ENCODE measurements at regions not wholly inside any gene's neighbourhood (a gene's known extent, or its start where the extent isn't known, plus 50 kb on each side); places are given as distances from the start of the nearest gene placed in this dataset.
A peak's percentile ranks its signal among the peaks of the same experiment; 100 is the strongest.

DNA sequence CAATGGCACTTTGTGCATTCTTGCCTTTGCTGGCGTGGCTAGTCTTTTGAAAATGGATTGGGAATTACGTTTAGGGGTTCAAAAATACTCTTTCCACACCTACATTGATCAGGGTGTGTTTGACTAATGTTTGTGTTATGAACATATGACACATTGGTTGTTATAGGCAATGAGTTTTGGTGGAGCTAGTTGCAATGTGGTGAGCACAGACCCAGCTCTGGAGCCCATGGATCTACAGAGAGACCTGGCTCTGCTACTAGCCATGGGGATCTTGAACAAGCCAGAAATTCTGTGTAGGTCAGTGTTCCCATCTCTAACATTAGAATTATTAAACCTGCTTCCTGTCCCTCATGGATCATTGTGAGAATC, 222.4 kb upstream of the UBL3 start:
- Histone ChIP-seq H3K23ac (ENCODE audit: low read length in 2 of 2) (no peak overlapping the region), H2BK12ac (ENCODE audit: low read length in 2 of 2) (no peak overlapping the region), H3K4me2 (ENCODE audit: low read length, poor library complexity, severe bottlenecking) (no peak overlapping the region), H2BK5ac (ENCODE audit: low read depth, low read length, poor library complexity, severe bottlenecking) (no peak overlapping the region), H2AFZ (ENCODE audit: low read depth, low read length) (no peak overlapping the region), H3K79me1 (replicated peaks; ENCODE audit: low read length, poor library complexity, severe bottlenecking) (no peaks in the 10 kb centered on the region), H3K27me3 (ENCODE audit: control insufficient read depth in 1 of 2, insufficient read depth in 1 of 2, low read length in 2 of 2) (no peaks in the 10 kb centered on the region), H4K91ac (ENCODE audit: low read length) (no peak overlapping the region), H4K8ac (ENCODE audit: low read length) (no peak overlapping the region), H3K14ac (ENCODE audit: low read length in 2 of 2) (no peak overlapping the region), H3K4ac (ENCODE audit: low read depth in 1 of 2, low read length in 2 of 2) (no peak overlapping the region), H3K27ac (ENCODE audit: low read length, poor library complexity, severe bottlenecking) (no peak overlapping the region), H3K9me3 (ENCODE audit: control insufficient read depth, low read length) (no peaks in the 10 kb centered on the region), H3K4me1 (ENCODE audit: control insufficient read depth, insufficient read depth, low read depth, low read length) (no peaks in the 10 kb centered on the region), H2BK15ac (ENCODE audit: low read depth, poor library complexity, severe bottlenecking) (no peak overlapping the region), H2BK120ac (ENCODE audit: low read depth, low read length) (no peak overlapping the region), H3K4me3 (ENCODE audit: insufficient read depth in 1 of 2, low read depth in 1 of 2, low read length in 2 of 2) (no peak overlapping the region), H3K18ac (ENCODE audit: low read depth in 1 of 2, low read length in 2 of 2) (no peak overlapping the region), H2AK5ac (ENCODE audit: low read length, severe bottlenecking) (no peak overlapping the region), H3K36me3 (ENCODE audit: control insufficient read depth in 1 of 2, insufficient read depth in 2 of 2, low read depth in 1 of 2, low read length in 2 of 2) (no peaks in the 10 kb centered on the region), H3K9ac (ENCODE audit: low read length) (no peak overlapping the region)
- DNase-seq = no peak
- 83% methylated on average over 1 of the region's 2 CpGs for WGBS

DNA sequence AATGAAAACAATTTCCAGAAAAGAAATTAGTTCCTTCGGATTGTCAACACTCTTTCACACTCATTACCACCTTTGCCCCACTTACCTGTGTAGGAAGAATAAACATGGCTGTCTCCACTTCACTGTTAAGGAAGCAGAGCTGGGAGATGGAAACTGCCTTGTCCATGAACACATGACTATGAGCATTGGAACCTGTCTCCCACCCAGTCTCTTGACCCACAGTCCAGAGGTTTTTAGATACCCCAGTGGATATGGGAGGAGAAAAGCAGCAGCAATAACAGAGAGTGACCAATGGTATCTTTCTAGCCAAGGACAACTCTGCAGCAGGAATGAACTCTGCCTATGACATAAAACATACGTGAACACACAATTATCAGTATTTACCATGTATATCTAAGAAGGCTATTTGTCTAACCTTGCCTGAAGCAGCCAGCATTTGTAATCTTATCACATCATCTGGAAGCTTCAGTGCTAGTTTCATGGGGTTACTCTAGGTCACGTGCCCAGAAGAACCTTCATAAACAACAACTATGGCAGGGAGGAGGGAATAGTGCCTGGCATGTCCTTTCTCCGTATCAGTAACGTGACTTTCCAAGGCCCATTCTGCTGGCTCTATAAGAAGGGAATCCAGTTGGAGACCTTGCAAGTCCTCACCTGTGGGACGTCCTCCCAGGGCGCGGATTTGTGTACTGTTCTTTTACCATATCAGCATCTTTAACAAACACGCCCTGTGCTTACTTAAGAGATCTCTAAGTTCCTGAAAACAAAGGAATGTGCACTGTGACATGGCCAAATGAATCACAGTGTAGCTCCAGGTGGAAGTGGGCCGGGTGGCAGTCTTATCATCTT, 221.8 kb upstream of the UBL3 start:
- H3K14ac ChIP-seq (ENCODE audit: low read length in 2 of 2) = no peak overlapping the region
- no peak overlapping the region for H3K4me3 ChIP-seq (ENCODE audit: insufficient read depth in 1 of 2, low read depth in 1 of 2, low read length in 2 of 2)
- 93% methylated on average over 10 of the region's 10 CpGs for WGBS
- H3K9ac ChIP-seq (ENCODE audit: low read length) = no peak overlapping the region
- no peak overlapping the region for H2AK5ac ChIP-seq (ENCODE audit: low read length, severe bottlenecking)
- no peaks in the 10 kb centered on the region for H3K27me3 ChIP-seq (ENCODE audit: control insufficient read depth in 1 of 2, insufficient read depth in 1 of 2, low read length in 2 of 2)
- H2AFZ ChIP-seq (ENCODE audit: low read depth, low read length) = no peak overlapping the region
- H3K18ac ChIP-seq (ENCODE audit: low read depth in 1 of 2, low read length in 2 of 2) = no peak overlapping the region
- no peak overlapping the region for H3K23ac ChIP-seq (ENCODE audit: low read length in 2 of 2)
- no peaks in the 10 kb centered on the region for H3K9me3 ChIP-seq (ENCODE audit: control insufficient read depth, low read length)
- no peaks in the 10 kb centered on the region for H3K79me1 ChIP-seq (replicated peaks; ENCODE audit: low read length, poor library complexity, severe bottlenecking)
- no peak overlapping the region for H2BK12ac ChIP-seq (ENCODE audit: low read length in 2 of 2)
- no peak overlapping the region for H3K27ac ChIP-seq (ENCODE audit: low read length, poor library complexity, severe bottlenecking)
- H2BK15ac ChIP-seq (ENCODE audit: low read depth, poor library complexity, severe bottlenecking) = no peak overlapping the region
- no peaks in the 10 kb centered on the region for H3K36me3 ChIP-seq (ENCODE audit: control insufficient read depth in 1 of 2, insufficient read depth in 2 of 2, low read depth in 1 of 2, low read length in 2 of 2)
- no peak overlapping the region for H4K8ac ChIP-seq (ENCODE audit: low read length)
- no peak overlapping the region for H3K4ac ChIP-seq (ENCODE audit: low read depth in 1 of 2, low read length in 2 of 2)
- H3K4me1 ChIP-seq (ENCODE audit: control insufficient read depth, insufficient read depth, low read depth, low read length) = no peaks in the 10 kb centered on the region
- H2BK5ac ChIP-seq (ENCODE audit: low read depth, low read length, poor library complexity, severe bottlenecking) = no peak overlapping the region
- no peak for DNase-seq
- H2BK120ac ChIP-seq (ENCODE audit: low read depth, low read length) = no peak overlapping the region
- H3K4me2 ChIP-seq (ENCODE audit: low read length, poor library complexity, severe bottlenecking) = no peak overlapping the region
- no peak overlapping the region for H4K91ac ChIP-seq (ENCODE audit: low read length)

DNA sequence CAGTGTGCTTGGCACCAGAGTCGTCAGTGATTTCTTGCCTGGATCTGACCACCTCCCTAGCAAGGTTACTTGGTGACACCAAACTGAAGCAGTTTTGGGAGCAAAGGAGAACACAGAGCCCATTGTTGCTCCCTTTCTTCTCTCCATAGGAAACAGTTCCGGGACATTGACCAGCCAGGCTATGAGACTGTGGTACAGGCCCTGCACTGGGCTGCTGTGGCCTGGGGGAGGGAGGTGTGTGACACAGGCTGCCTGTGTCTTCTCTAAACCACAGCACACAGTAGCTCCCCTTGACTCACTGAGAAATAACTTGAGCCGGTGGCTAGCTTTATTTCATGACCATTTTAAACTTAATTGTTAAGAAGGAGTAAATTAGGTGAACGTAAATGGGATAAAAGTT, 214.8 kb upstream of the UBL3 start:
- H3K18ac ChIP-seq (ENCODE audit: low read depth in 1 of 2, low read length in 2 of 2) = no peak overlapping the region
- H2BK120ac ChIP-seq (ENCODE audit: low read depth, low read length) = no peak overlapping the region
- H4K91ac ChIP-seq (ENCODE audit: low read length) = peak overlapping the region; percentile 68
- H3K23ac ChIP-seq (ENCODE audit: low read length in 2 of 2) = no peak overlapping the region
- no peak overlapping the region for H2BK15ac ChIP-seq (ENCODE audit: low read depth, poor library complexity, severe bottlenecking)
- H2AK5ac ChIP-seq (ENCODE audit: low read length, severe bottlenecking) = no peak overlapping the region
- H3K36me3 ChIP-seq (ENCODE audit: control insufficient read depth in 1 of 2, insufficient read depth in 2 of 2, low read depth in 1 of 2, low read length in 2 of 2) = no peaks in the 10 kb centered on the region
- H3K27ac ChIP-seq (ENCODE audit: low read length, poor library complexity, severe bottlenecking) = no peak overlapping the region
- H2BK12ac ChIP-seq (ENCODE audit: low read length in 2 of 2) = no peak overlapping the region
- no peaks in the 10 kb centered on the region for H3K79me1 ChIP-seq (replicated peaks; ENCODE audit: low read length, poor library complexity, severe bottlenecking)
- no peak overlapping the region for H4K8ac ChIP-seq (ENCODE audit: low read length)
- H2AFZ ChIP-seq (ENCODE audit: low read depth, low read length) = no peak overlapping the region
- no peak overlapping the region for H3K9ac ChIP-seq (ENCODE audit: low read length)
- no peak overlapping the region for H3K4ac ChIP-seq (ENCODE audit: low read depth in 1 of 2, low read length in 2 of 2)
- no peaks in the 10 kb centered on the region for H3K9me3 ChIP-seq (ENCODE audit: control insufficient read depth, low read length)
- H3K4me3 ChIP-seq (ENCODE audit: insufficient read depth in 1 of 2, low read depth in 1 of 2, low read length in 2 of 2) = no peak overlapping the region
- H3K4me2 ChIP-seq (ENCODE audit: low read length, poor library complexity, severe bottlenecking) = no peak overlapping the region
- DNase-seq = no peak
- H3K27me3 ChIP-seq (ENCODE audit: control insufficient read depth in 1 of 2, insufficient read depth in 1 of 2, low read length in 2 of 2) = no peaks in the 10 kb centered on the region
- H2BK5ac ChIP-seq (ENCODE audit: low read depth, low read length, poor library complexity, severe bottlenecking) = no peak overlapping the region
- peaks cover 3% of the 10 kb centered on the region for H3K4me1 ChIP-seq (ENCODE audit: control insufficient read depth, insufficient read depth, low read depth, low read length)
- no peak overlapping the region for H3K14ac ChIP-seq (ENCODE audit: low read length in 2 of 2)
- 98% methylated on average over 3 of the region's 4 CpGs for WGBS

DNA sequence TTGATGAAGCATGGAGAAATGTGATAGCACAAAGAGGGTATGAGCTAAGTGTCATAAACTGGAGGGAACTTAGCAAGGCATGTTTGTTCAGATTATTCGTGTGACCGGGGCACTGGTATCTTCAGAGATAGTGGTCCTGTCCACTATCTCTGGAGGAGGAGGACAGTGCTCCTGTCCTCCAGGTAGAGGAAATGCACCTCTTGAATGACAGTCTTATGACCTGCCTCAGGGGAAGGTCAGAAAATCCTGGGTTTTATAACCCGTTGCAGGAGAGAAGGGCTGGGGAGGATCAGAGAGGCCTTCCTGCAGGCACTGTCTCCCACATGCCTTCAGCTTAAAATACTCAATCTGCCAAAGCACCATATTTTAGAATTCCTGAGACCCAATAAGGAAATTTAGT, 213.5 kb upstream of the UBL3 start:
- H3K18ac ChIP-seq (ENCODE audit: low read depth in 1 of 2, low read length in 2 of 2) = no peak overlapping the region
- H3K9me3 ChIP-seq (ENCODE audit: control insufficient read depth, low read length) = no peaks in the 10 kb centered on the region
- no peak overlapping the region for H2AK5ac ChIP-seq (ENCODE audit: low read length, severe bottlenecking)
- no peak overlapping the region for H2BK120ac ChIP-seq (ENCODE audit: low read depth, low read length)
- H4K91ac ChIP-seq (ENCODE audit: low read length) = no peak overlapping the region
- no peak overlapping the region for H3K9ac ChIP-seq (ENCODE audit: low read length)
- H3K4ac ChIP-seq (ENCODE audit: low read depth in 1 of 2, low read length in 2 of 2) = no peak overlapping the region
- H3K4me2 ChIP-seq (ENCODE audit: low read length, poor library complexity, severe bottlenecking) = no peak overlapping the region
- no peak overlapping the region for H3K14ac ChIP-seq (ENCODE audit: low read length in 2 of 2)
- no peaks in the 10 kb centered on the region for H3K27me3 ChIP-seq (ENCODE audit: control insufficient read depth in 1 of 2, insufficient read depth in 1 of 2, low read length in 2 of 2)
- H2BK12ac ChIP-seq (ENCODE audit: low read length in 2 of 2) = no peak overlapping the region
- H3K4me3 ChIP-seq (ENCODE audit: insufficient read depth in 1 of 2, low read depth in 1 of 2, low read length in 2 of 2) = no peak overlapping the region
- DNase-seq = no peak
- H2BK15ac ChIP-seq (ENCODE audit: low read depth, poor library complexity, severe bottlenecking) = no peak overlapping the region
- H2BK5ac ChIP-seq (ENCODE audit: low read depth, low read length, poor library complexity, severe bottlenecking) = no peak overlapping the region
- no peak overlapping the region for H3K27ac ChIP-seq (ENCODE audit: low read length, poor library complexity, severe bottlenecking)
- no peak overlapping the region for H2AFZ ChIP-seq (ENCODE audit: low read depth, low read length)
- H3K36me3 ChIP-seq (ENCODE audit: control insufficient read depth in 1 of 2, insufficient read depth in 2 of 2, low read depth in 1 of 2, low read length in 2 of 2) = no peaks in the 10 kb centered on the region
- WGBS = 91% methylated on average over 2 of the region's 3 CpGs
- H3K79me1 ChIP-seq (replicated peaks; ENCODE audit: low read length, poor library complexity, severe bottlenecking) = no peaks in the 10 kb centered on the region
- peaks cover 3% of the 10 kb centered on the region for H3K4me1 ChIP-seq (ENCODE audit: control insufficient read depth, insufficient read depth, low read depth, low read length)
- no peak overlapping the region for H3K23ac ChIP-seq (ENCODE audit: low read length in 2 of 2)
- no peak overlapping the region for H4K8ac ChIP-seq (ENCODE audit: low read length)

Data from mesenchymal stem cell (in vitro differentiated cells and primary cell).